SU-DHL-6 (cell line): ENCODE measurements at regions not wholly inside any gene's neighbourhood (a gene's known extent, or its start where the extent isn't known, plus 50 kb on each side); places are given as distances from the start of the nearest gene placed in this dataset.

Experiments used
- H2AFZ ChIP-seq: fragments of 200-600 bp; sonication (generic); 2 replicates; pipeline ENCODE4 v1.6.1; 2014; ENCODE audit warnings: low read depth, mild to moderate bottlenecking, moderate library complexity, mixed read lengths, antibody characterized with exemption, low read length; ENCODE audit not compliant: severe bottlenecking
- H3F3A ChIP-seq: fragments of 200-600 bp; shearing (Covaris generic); 2 replicates; pipeline ENCODE4 v1.6.0; 2016; ENCODE audit warnings: antibody characterized with exemption, mild to moderate bottlenecking; ENCODE audit not compliant: insufficient read depth
- H3K27ac ChIP-seq: fragments of 200-600 bp; sonication (generic); 2 replicates; pipeline ENCODE4 v1.5.1; 2016; ENCODE audit warnings: low read depth, mild to moderate bottlenecking, low read length, moderate library complexity, mixed read lengths
- H3K27me3 ChIP-seq: fragments of 200-600 bp; sonication (generic), shearing (Covaris generic); 2 replicates; pipeline ENCODE4 v1.6.0; 2014; ENCODE audit warnings: mild to moderate bottlenecking, low read length
- H3K36me3 ChIP-seq: fragments of 200-600 bp; sonication (generic); 2 replicates; pipeline ENCODE4 v1.6.1; 2014; ENCODE audit warnings: mild to moderate bottlenecking, low read length, mixed read lengths
- H3K4me2 ChIP-seq: fragments of 300-600, 200-600 bp; shearing (Covaris generic), sonication (generic); 2 replicates; pipeline ENCODE4 v1.6.0; 2014; ENCODE audit warnings: low read length, low read depth, mild to moderate bottlenecking; ENCODE audit not compliant: poor library complexity, severe bottlenecking
- H3K4me3 ChIP-seq: fragments of 200-600 bp; sonication (generic); 2 replicates; pipeline ENCODE4 v1.5.1; 2014; ENCODE audit warnings: antibody characterized with exemption, low read length, mild to moderate bottlenecking, mixed read lengths; ENCODE audit not compliant: insufficient read depth, poor library complexity, severe bottlenecking
- H3K79me2 ChIP-seq: fragments of 200-600 bp; sonication (generic); 2 replicates; pipeline ENCODE4 v1.6.1; 2014; ENCODE audit warnings: mild to moderate bottlenecking, low read length, moderate library complexity; ENCODE audit not compliant: insufficient read depth
- H3K9ac ChIP-seq: fragments of 200-600 bp; sonication (generic); 2 replicates; pipeline ENCODE4 v1.7.0; 2014; ENCODE audit warnings: mild to moderate bottlenecking, low read length
- H3K9me2 ChIP-seq: fragments of 200-600 bp; sonication (generic); replicated peaks from 2 replicates; pipeline ENCODE4 v1.6.1; 2014; ENCODE audit warnings: low read length; ENCODE audit not compliant: insufficient read depth
- H3K9me3 ChIP-seq: fragments of 200-600 bp; sonication (generic); 2 replicates; pipeline ENCODE4 v1.6.1; 2014; ENCODE audit warnings: low read length, mixed read lengths; ENCODE audit not compliant: insufficient read depth
- H4K20me1 ChIP-seq: fragments of 200-600 bp; sonication (generic); 2 replicates; pipeline ENCODE4 v1.6.1; 2014; ENCODE audit warnings: low read depth, mild to moderate bottlenecking, antibody characterized with exemption, low read length, moderate library complexity, mixed read lengths
- CTCF ChIP-seq: fragments of 200-600 bp; sonication (generic); IDR thresholded peaks from one replicate; pipeline ENCODE4 v1.5.1; 2017; ENCODE audit warnings: antibody characterized with exemption, mild to moderate bottlenecking, low read length, moderate library complexity; ENCODE audit not compliant: insufficient read depth, poor library complexity, severe bottlenecking
- EZH2phosphoT487 ChIP-seq: fragments of 200-600 bp; sonication (generic), shearing (Covaris generic); conservative IDR thresholded peaks from 2 replicates; pipeline ENCODE4 v1.6.1; 2018; ENCODE audit warnings: mild to moderate bottlenecking, antibody characterized with exemption, low read length, moderate library complexity, mixed read lengths

- Histone ChIP-seq H3K9me3 (no peaks in the 10 kb centered on the region), H4K20me1 (no peaks in the 10 kb centered on the region), H3K27ac (no peak overlapping the region), H3F3A (no peaks in the 10 kb centered on the region), H2AFZ (no peak overlapping the region), H3K27me3 (no peaks in the 10 kb centered on the region), H3K9me2 (peaks cover 4% of the 10 kb centered on the region; the same call in 1 of the 2 replicates), H3K79me2 (no peaks in the 10 kb centered on the region), H3K4me2 (no peak overlapping the region), H3K36me3 (no peaks in the 10 kb centered on the region), H3K9ac (no peak overlapping the region), H3K4me3 (no peak overlapping the region)
- no peak for TF ChIP-seq EZH2phosphoT487
- no peak for TF ChIP-seq CTCF
Observed at GRCh38 chr5:3896098-3896497, 300.5 kb downstream of the IRX1 start.

GRCh38 chr5:3899093-3899492 is 303.5 kb downstream of the IRX1 start:
- H3K9me3 ChIP-seq, result no peaks in the 10 kb centered on the region
- no peak overlapping the region for H3K4me3 ChIP-seq
- no peak for TF ChIP-seq CTCF
- no peak for TF ChIP-seq EZH2phosphoT487
- H3K36me3 ChIP-seq, result no peaks in the 10 kb centered on the region
- no peak overlapping the region for H3K9ac ChIP-seq
- H3K27me3 ChIP-seq, result no peaks in the 10 kb centered on the region
- no peaks in the 10 kb centered on the region for H3F3A ChIP-seq
- no peak overlapping the region for H2AFZ ChIP-seq
- no peaks in the 10 kb centered on the region for H4K20me1 ChIP-seq
- H3K79me2 ChIP-seq, result no peaks in the 10 kb centered on the region
- H3K4me2 ChIP-seq, result no peak overlapping the region
- no peak overlapping the region for H3K27ac ChIP-seq
- peaks cover 4% of the 10 kb centered on the region; the same call in 1 of the 2 replicates for H3K9me2 ChIP-seq

GRCh38 chr5:3904584-3904983 is 309.0 kb downstream of the IRX1 start:
- no peak overlapping the region for H3K27ac ChIP-seq
- H3K9me3 ChIP-seq, result no peaks in the 10 kb centered on the region
- H3F3A ChIP-seq, result no peaks in the 10 kb centered on the region
- no peaks in the 10 kb centered on the region for H3K9me2 ChIP-seq
- no peak for TF ChIP-seq CTCF
- TF ChIP-seq EZH2phosphoT487, result no peak
- no peaks in the 10 kb centered on the region for H3K36me3 ChIP-seq
- no peak overlapping the region for H3K4me3 ChIP-seq
- no peak overlapping the region for H2AFZ ChIP-seq
- H3K9ac ChIP-seq, result no peak overlapping the region
- no peaks in the 10 kb centered on the region for H3K79me2 ChIP-seq
- H3K27me3 ChIP-seq, result no peaks in the 10 kb centered on the region
- no peaks in the 10 kb centered on the region for H4K20me1 ChIP-seq
- no peak overlapping the region for H3K4me2 ChIP-seq
